Vagina (tissue), 2 donors: ENCODE measurements at regions not wholly inside any gene's neighbourhood (a gene's known extent, or its start where the extent isn't known, plus 50 kb on each side); places are given as distances from the start of the nearest gene placed in this dataset.

Experiments
- DNase-seq, 2 donors: peaks; one replicate each; pipeline ENCODE4 v3.0.0-alpha.2; 2017; ENCODE audit errors: extremely low spot score in 2 of 2
- H3K27ac ChIP-seq: fragments of 200-600 bp; sonication (generic); one replicate; pipeline ENCODE4 v1.5.1; 2019
- H3K27me3 ChIP-seq: fragments of 200-600 bp; sonication (generic); one replicate; pipeline ENCODE4 v1.5.1; 2019
- H3K36me3 ChIP-seq, 2 donors: fragments of 200-600 bp; sonication (generic); one replicate each; pipeline ENCODE4 v1.5.1; 2017 to 2019
- H3K4me1 ChIP-seq: fragments of 200-600 bp; sonication (generic); one replicate; pipeline ENCODE4 v1.5.1; 2019
- H3K4me3 ChIP-seq, 2 donors: fragments of 200-600 bp; sonication (generic); 1 replicate in 1 of 2; 2 replicates in 1 of 2; pipeline ENCODE4 v1.5.1; 2016 to 2019
- H3K9me3 ChIP-seq: fragments of 200-600 bp; sonication (generic); one replicate; pipeline ENCODE4 v1.5.1; 2019
- POLR2A ChIP-seq, 2 donors: fragments of 450-650 bp; IDR thresholded peaks; one replicate each; pipeline ENCODE4 v1.6.1; 2017; ENCODE audit warnings: antibody characterized with exemption in 2 of 2, mild to moderate bottlenecking in 2 of 2, moderate library complexity in 2 of 2
- POLR2AphosphoS5 ChIP-seq, 2 donors: sonication (generic); formaldehyde crosslinking; IDR thresholded peaks; one replicate each; pipeline ENCODE4 v1.9.0; 2017; ENCODE audit warnings: antibody characterized with exemption in 2 of 2, mild to moderate bottlenecking in 2 of 2, low read depth in 1 of 2; ENCODE audit not compliant: insufficient read depth in 1 of 2
- intact Hi-C: fragments of 100-400 bp; cut with DNase I; formaldehyde crosslinking; loops from one replicate; pipeline ENCODE4 v1.15.1; 2023
- TF ChIP-seq, protein P1 (sequence below), 3 experiments: fragments of 450-650 bp in 2 of 3; fragments of 200-600 bp in 1 of 3; sonication (generic) in 1 of 3; IDR thresholded peaks; one replicate each; pipeline ENCODE4 v1.5.1; 2017 to 2019; ENCODE audit warnings: antibody characterized with exemption in 3 of 3, mild to moderate bottlenecking in 2 of 3, moderate library complexity in 2 of 3

DNA sequence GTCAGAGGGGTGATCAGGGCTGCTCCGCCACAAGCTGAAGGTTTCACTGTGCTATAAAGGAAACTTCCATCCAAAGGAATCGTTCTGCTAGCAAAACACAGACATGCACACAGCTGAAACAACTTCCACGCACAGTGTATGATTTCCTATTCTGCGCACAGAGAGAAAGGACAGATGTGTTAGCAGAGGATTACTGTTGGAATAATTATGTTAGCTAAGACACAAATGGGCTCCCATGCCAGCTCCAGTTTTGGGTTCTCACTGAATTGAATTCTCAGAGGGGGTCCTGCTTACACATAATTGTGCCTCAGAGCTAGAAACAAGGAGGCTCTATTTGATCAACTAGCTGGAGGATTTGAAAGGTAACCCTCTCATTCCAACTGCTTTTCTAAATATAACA lies 352.4 kb downstream of the IRX2 start:
- H3K4me1 ChIP-seq, result no peaks in the 10 kb centered on the region
- TF ChIP-seq POLR2A (IDR thresholded peaks at IDR 0.05), result no peak
- TF ChIP-seq POLR2AphosphoS5 (IDR thresholded peaks at IDR 0.05; ENCODE audit: insufficient read depth in 1 of 2, low read depth in 1 of 2), result no peak
- TF ChIP-seq, protein P1, sequence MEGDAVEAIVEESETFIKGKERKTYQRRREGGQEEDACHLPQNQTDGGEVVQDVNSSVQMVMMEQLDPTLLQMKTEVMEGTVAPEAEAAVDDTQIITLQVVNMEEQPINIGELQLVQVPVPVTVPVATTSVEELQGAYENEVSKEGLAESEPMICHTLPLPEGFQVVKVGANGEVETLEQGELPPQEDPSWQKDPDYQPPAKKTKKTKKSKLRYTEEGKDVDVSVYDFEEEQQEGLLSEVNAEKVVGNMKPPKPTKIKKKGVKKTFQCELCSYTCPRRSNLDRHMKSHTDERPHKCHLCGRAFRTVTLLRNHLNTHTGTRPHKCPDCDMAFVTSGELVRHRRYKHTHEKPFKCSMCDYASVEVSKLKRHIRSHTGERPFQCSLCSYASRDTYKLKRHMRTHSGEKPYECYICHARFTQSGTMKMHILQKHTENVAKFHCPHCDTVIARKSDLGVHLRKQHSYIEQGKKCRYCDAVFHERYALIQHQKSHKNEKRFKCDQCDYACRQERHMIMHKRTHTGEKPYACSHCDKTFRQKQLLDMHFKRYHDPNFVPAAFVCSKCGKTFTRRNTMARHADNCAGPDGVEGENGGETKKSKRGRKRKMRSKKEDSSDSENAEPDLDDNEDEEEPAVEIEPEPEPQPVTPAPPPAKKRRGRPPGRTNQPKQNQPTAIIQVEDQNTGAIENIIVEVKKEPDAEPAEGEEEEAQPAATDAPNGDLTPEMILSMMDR (IDR thresholded peaks at IDR 0.05), result no peak
- peak in 1 of 2 donors; percentile 37 for DNase-seq
- no peaks in the 10 kb centered on the region for H3K9me3 ChIP-seq
- H3K27ac ChIP-seq, result no peak overlapping the region
- H3K27me3 ChIP-seq, result no peaks in the 10 kb centered on the region
- H3K4me3 ChIP-seq, result no peak overlapping the region
- H3K36me3 ChIP-seq, result no peaks in the 10 kb centered on the region
- intact Hi-C loops, result no loop called here

DNA sequence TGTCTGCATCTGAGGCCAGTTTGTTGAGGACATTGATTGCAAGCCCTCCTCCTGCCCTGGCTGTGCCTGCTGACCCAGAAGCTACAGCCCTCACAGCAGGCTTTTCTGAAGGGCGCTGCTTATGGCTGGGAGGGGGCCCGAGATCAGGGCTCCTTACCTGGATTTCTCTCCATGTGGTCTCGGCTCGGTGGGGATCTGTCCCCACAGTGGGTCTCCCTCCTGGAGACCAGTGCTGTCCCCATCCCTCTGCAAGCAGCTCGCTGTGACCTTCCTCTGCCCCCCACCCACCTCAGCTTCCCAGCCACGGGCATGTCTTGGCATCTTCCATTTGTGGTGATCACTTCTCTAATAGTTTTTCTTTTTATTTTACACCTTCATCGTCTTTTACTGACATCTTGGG lies 357.9 kb downstream of the IRX2 start:
- H3K27ac ChIP-seq, result no peak overlapping the region
- TF ChIP-seq POLR2AphosphoS5 (IDR thresholded peaks at IDR 0.05; ENCODE audit: insufficient read depth in 1 of 2, low read depth in 1 of 2) (no peak), POLR2A (IDR thresholded peaks at IDR 0.05) (no peak)
- TF ChIP-seq, protein P1 (IDR thresholded peaks at IDR 0.05), result no peak
- no peak overlapping the region for H3K4me3 ChIP-seq
- H3K27me3 ChIP-seq, result no peaks in the 10 kb centered on the region
- no peaks in the 10 kb centered on the region for H3K9me3 ChIP-seq
- no peak for DNase-seq
- intact Hi-C loops, result no loop called here
- no peaks in the 10 kb centered on the region for H3K36me3 ChIP-seq
- H3K4me1 ChIP-seq, result no peaks in the 10 kb centered on the region

DNA sequence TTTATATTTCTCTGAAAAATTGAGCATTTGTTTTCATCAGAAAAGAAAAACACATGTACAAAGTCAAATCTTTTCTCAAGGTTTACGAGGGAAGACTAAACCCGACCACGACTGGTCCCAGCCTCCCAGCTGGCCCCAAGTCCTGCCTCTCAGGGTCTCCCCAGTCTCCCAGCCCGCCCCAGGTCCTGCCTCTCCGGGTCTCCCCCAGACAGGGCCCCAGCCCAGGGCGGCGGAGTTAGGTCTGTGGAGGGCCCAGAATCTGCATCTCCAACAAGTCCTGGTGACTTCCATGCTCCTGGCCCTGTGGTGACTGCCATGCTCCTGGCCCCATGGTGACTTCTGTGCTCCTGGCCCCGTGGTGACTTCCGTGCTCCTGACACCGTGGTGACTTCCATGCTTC lies 359.9 kb downstream of the IRX2 start:
- no peak for DNase-seq
- H3K27ac ChIP-seq, result no peak overlapping the region
- no peak overlapping the region for H3K4me3 ChIP-seq
- intact Hi-C loops, result no loop called here
- H3K9me3 ChIP-seq, result no peaks in the 10 kb centered on the region
- no peaks in the 10 kb centered on the region for H3K4me1 ChIP-seq
- TF ChIP-seq, protein P1 (IDR thresholded peaks at IDR 0.05), result no peak
- TF ChIP-seq POLR2AphosphoS5 (IDR thresholded peaks at IDR 0.05; ENCODE audit: insufficient read depth in 1 of 2, low read depth in 1 of 2), result no peak
- TF ChIP-seq POLR2A (IDR thresholded peaks at IDR 0.05), result no peak
- H3K27me3 ChIP-seq, result no peaks in the 10 kb centered on the region
- no peaks in the 10 kb centered on the region for H3K36me3 ChIP-seq

DNA sequence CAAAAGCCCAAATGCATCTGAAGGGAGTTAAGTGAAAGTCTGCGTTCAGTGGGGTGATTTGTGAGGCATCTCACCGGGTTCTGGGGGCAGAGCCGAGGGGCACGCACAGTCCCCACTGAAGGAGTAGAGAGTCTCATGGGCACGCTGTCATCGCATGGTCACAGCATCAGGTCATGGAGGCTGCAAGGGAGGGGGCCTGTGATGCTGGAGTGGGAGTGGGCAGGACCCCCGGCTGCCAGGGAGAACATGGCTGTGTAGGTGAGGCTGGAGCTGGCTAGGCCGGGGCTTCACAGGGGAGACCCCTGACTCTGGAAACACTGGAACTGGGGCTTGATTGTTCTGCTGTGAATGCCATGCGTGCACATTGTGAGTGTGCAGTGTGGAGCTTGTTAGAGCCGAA lies 360.5 kb downstream of the IRX2 start:
- no peak overlapping the region for H3K4me3 ChIP-seq
- no peaks in the 10 kb centered on the region for H3K27me3 ChIP-seq
- TF ChIP-seq POLR2A (IDR thresholded peaks at IDR 0.05) (no peak), POLR2AphosphoS5 (IDR thresholded peaks at IDR 0.05; ENCODE audit: insufficient read depth in 1 of 2, low read depth in 1 of 2) (no peak)
- TF ChIP-seq, protein P1 (IDR thresholded peaks at IDR 0.05), result no peak
- no peak overlapping the region for H3K27ac ChIP-seq
- DNase-seq, result no peak
- H3K4me1 ChIP-seq, result no peaks in the 10 kb centered on the region
- intact Hi-C loops, result no loop called here
- H3K9me3 ChIP-seq, result no peaks in the 10 kb centered on the region
- no peaks in the 10 kb centered on the region for H3K36me3 ChIP-seq

DNA sequence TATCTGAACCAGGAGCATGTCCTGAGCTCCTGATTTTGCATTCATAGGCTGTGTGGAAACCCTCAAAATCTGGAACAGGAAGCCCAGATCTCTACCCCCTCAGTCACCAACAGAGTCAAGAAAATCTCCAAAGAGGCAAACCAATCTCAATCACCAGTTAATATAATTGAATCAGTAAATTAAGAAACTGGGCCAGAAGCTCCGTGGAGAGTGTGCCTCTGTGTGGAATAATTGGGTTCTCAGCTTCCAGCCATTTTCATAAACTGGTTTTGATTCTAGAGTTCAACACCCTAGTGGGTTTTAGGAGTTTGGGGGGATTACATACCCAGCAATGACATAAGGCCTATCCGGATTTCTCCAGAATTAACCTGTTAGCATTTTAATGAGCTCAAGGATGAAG lies 362.9 kb downstream of the IRX2 start:
- intact Hi-C loops, result no loop called here
- TF ChIP-seq, protein P1 (IDR thresholded peaks at IDR 0.05), result no peak
- TF ChIP-seq POLR2AphosphoS5 (IDR thresholded peaks at IDR 0.05; ENCODE audit: insufficient read depth in 1 of 2, low read depth in 1 of 2), result no peak
- TF ChIP-seq POLR2A (IDR thresholded peaks at IDR 0.05), result no peak
- H3K27ac ChIP-seq, result no peak overlapping the region
- H3K4me1 ChIP-seq, result no peaks in the 10 kb centered on the region
- H3K4me3 ChIP-seq, result no peak overlapping the region
- H3K36me3 ChIP-seq, result no peaks in the 10 kb centered on the region
- H3K27me3 ChIP-seq, result no peaks in the 10 kb centered on the region
- H3K9me3 ChIP-seq, result no peaks in the 10 kb centered on the region
- no peak for DNase-seq
